GM12878 (cell line): ENCODE measurements at regions not wholly inside any gene's neighbourhood (a gene's known extent, or its start where the extent isn't known, plus 50 kb on each side); places are given as distances from the start of the nearest gene placed in this dataset.

Experiments used
- ASH2L ChIP-seq: fragments of 300-600, 200-600 bp; sonication (generic); IDR thresholded peaks from 2 replicates; pipeline ENCODE4 v1.6.1; 2017; ENCODE audit warnings: low read depth, mild to moderate bottlenecking, borderline replicate concordance
- BCLAF1 ChIP-seq: fragments of 450-650 bp; IDR thresholded peaks from 2 replicates; pipeline ENCODE4 v1.6.1; 2017; ENCODE audit warnings: antibody characterized with exemption, mild to moderate bottlenecking, moderate library complexity
- BHLHE40 ChIP-seq, 2 experiments: fragments of 450-650 bp in 1 of 2; IDR thresholded peaks; 2 replicates each; pipeline ENCODE4 v1.6.1; 2011 to 2017; ENCODE audit warnings: low read depth in 2 of 2, borderline replicate concordance in 1 of 2, improper control_type of control experiment in 1 of 2, low read length in 1 of 2, mild to moderate bottlenecking in 1 of 2
- CHD2 ChIP-seq: IDR thresholded peaks from 2 replicates; pipeline ENCODE4 v1.6.1; 2011; ENCODE audit warnings: low read depth, low read length, improper control_type of control experiment, borderline replicate concordance
- CTCF ChIP-seq, 3 experiments: IDR thresholded peaks in 2 of 3; conservative IDR thresholded peaks in 1 of 3; 2 replicates each; pipeline ENCODE4 v1.5.1; 2011; ENCODE audit warnings: low read depth in 3 of 3, low read length in 3 of 3, mild to moderate bottlenecking in 3 of 3, control low read depth in 2 of 3, moderate library complexity in 2 of 3, inconsistent platforms in 1 of 3, mixed read lengths in 1 of 3; ENCODE audit not compliant: control insufficient read depth in 2 of 3, insufficient read depth in 1 of 3; ENCODE audit errors: extremely low read depth in 1 of 3
- E2F4 ChIP-seq: IDR thresholded peaks from 2 replicates; pipeline ENCODE4 v1.6.1; 2012; ENCODE audit warnings: low read depth, low read length, improper control_type of control experiment
- IKZF1 ChIP-seq: fragments of 450-650 bp; conservative IDR thresholded peaks from 2 replicates; pipeline ENCODE4 v1.6.1; 2017; ENCODE audit warnings: antibody characterized with exemption, mild to moderate bottlenecking
- JUND ChIP-seq: IDR thresholded peaks from 2 replicates; pipeline ENCODE4 v1.6.1; 2012; ENCODE audit warnings: low read depth, mild to moderate bottlenecking, low read length, improper control_type of control experiment, moderate library complexity
- KDM1A ChIP-seq: fragments of 200-600 bp; sonication (generic); IDR thresholded peaks from 2 replicates; pipeline ENCODE4 v1.6.1; 2016; ENCODE audit warnings: borderline replicate concordance
- NR2C1 ChIP-seq: fragments of 450-650 bp; IDR thresholded peaks from 2 replicates; pipeline ENCODE4 v1.6.1; 2017; ENCODE audit warnings: antibody characterized with exemption, mild to moderate bottlenecking, moderate library complexity
- POLR2A ChIP-seq: IDR thresholded peaks from 2 replicates; pipeline ENCODE4 v1.6.1; 2011; ENCODE audit warnings: low read depth, mild to moderate bottlenecking, low read length
- RELB ChIP-seq: fragments of 450-650 bp; IDR thresholded peaks from 2 replicates; pipeline ENCODE4 v1.6.1; 2017; ENCODE audit warnings: low read depth, mild to moderate bottlenecking, moderate library complexity
- TCF12 ChIP-seq: IDR thresholded peaks from 2 replicates; pipeline ENCODE4 v1.6.1; 2011; ENCODE audit warnings: low read depth, mild to moderate bottlenecking, low read length
- ZSCAN29 ChIP-seq: fragments of 450-650 bp; IDR thresholded peaks from 2 replicates; pipeline ENCODE4 v1.6.1; 2017; ENCODE audit warnings: mild to moderate bottlenecking, moderate library complexity

GRCh38 chr7:130910949-130911944 lies 177.2 kb upstream of the KLF14 start:
- no peak for TF ChIP-seq KDM1A
- TF ChIP-seq POLR2A = no peak
- TF ChIP-seq ASH2L = no peak
- no peak for TF ChIP-seq BCLAF1
- no peak for TF ChIP-seq TCF12
- no peak for TF ChIP-seq E2F4
- no peak for TF ChIP-seq JUND
- no peak for TF ChIP-seq NR2C1
- TF ChIP-seq IKZF1 = no peak
- TF ChIP-seq CTCF (IDR thresholded peaks at IDR 0.05 in 2 of 3, conservative IDR thresholded peaks at IDR 0.05 in 1 of 3; ENCODE audit: control insufficient read depth in 2 of 3, extremely low read depth in 1 of 3, insufficient read depth in 1 of 3, low read depth in 3 of 3, low read length in 3 of 3) = no peak
- TF ChIP-seq ZSCAN29 = no peak
- no peak for TF ChIP-seq RELB
- TF ChIP-seq BHLHE40 (IDR thresholded peaks at IDR 0.05; ENCODE audit: borderline replicate concordance in 1 of 2, low read depth in 2 of 2, low read length in 1 of 2) = no peak
- TF ChIP-seq CHD2 = no peak
